HTR-8/SVneo (cell line): ENCODE measurements at regions not wholly inside any gene's neighbourhood (a gene's known extent, or its start where the extent isn't known, plus 50 kb on each side); places are given as distances from the start of the nearest gene placed in this dataset.

Experiments used
- DNase-seq: peaks from one replicate; pipeline ENCODE4 v3.0.0; 2011; ENCODE audit warnings: low spot score, mixed read lengths; ENCODE audit not compliant: insufficient read length
- FAIRE-seq: peaks from 2 replicates; lab custom pipeline; 2011; peaks lifted over from hg19 to GRCh38; lab: Jason Lieb, UNC

GRCh38 chr13:73158851-73159250 is 100.0 kb downstream of the KLF5 start:
- FAIRE-seq (no peak), DNase-seq (no peak)

- DNase-seq (no peak), FAIRE-seq (no peak)
These were observed 98.2 kb downstream of the KLF5 start for GRCh38 chr13:73157031-73157430.

- FAIRE-seq (no peak), DNase-seq (peak; percentile 19)
These were observed 87.9 kb downstream of the KLF5 start for GRCh38 chr13:73146707-73147106.

GRCh38 chr13:73142071-73142470 is 83.3 kb downstream of the KLF5 start:
- DNase-seq (no peak), FAIRE-seq (no peak)

- DNase-seq (no peak), FAIRE-seq (no peak)
These were observed 82.5 kb downstream of the KLF5 start for GRCh38 chr13:73141292-73141771.

- no peak for DNase-seq
- no peak for FAIRE-seq
These were observed 82.0 kb downstream of the KLF5 start for GRCh38 chr13:73140801-73141200.

- DNase-seq (peak; percentile 12), FAIRE-seq (no peak)
These were observed 80.1 kb downstream of the KLF5 start for GRCh38 chr13:73138638-73139491.

GRCh38 chr13:73138276-73138637 is 79.5 kb downstream of the KLF5 start:
- no peak for DNase-seq
- FAIRE-seq: no peak

- no peak for FAIRE-seq
- no peak for DNase-seq
These were observed 78.0 kb downstream of the KLF5 start for GRCh38 chr13:73136776-73137175.

GRCh38 chr13:73133531-73133930 is 74.7 kb downstream of the KLF5 start:
- no peak for FAIRE-seq
- no peak for DNase-seq

- DNase-seq: no peak
- no peak for FAIRE-seq
These were observed 72.4 kb downstream of the KLF5 start for GRCh38 chr13:73131247-73131646.

- no peak for FAIRE-seq
- no peak for DNase-seq
These were observed 70.2 kb downstream of the KLF5 start for GRCh38 chr13:73129023-73129422.
